Prostate gland (tissue), 2 donors: ENCODE measurements at regions not wholly inside any gene's neighbourhood (a gene's known extent, or its start where the extent isn't known, plus 50 kb on each side); places are given as distances from the start of the nearest gene placed in this dataset.
"Not testable (repeated sequence)": the region's sequence is repeated elsewhere in the genome, so short reads cannot be mapped to it uniquely, and the experiment has no call there.

Experiments used
- POLR2A ChIP-seq: fragments of 450-650 bp; IDR thresholded peaks from one replicate; pipeline ENCODE4 v1.6.1; 2016; ENCODE audit warnings: antibody characterized with exemption, mild to moderate bottlenecking
- TF ChIP-seq, protein P1 (sequence below), 4 experiments: fragments of 200-600 bp in 2 of 4; fragments of 450-650 bp in 2 of 4; sonication (generic) in 2 of 4; IDR thresholded peaks; 1 replicate in 3 of 4; 2 replicates in 1 of 4; pipeline ENCODE4 v1.5.1; 2016 to 2019; ENCODE audit warnings: antibody characterized with exemption in 4 of 4, mild to moderate bottlenecking in 2 of 4, moderate library complexity in 2 of 4

DNA sequence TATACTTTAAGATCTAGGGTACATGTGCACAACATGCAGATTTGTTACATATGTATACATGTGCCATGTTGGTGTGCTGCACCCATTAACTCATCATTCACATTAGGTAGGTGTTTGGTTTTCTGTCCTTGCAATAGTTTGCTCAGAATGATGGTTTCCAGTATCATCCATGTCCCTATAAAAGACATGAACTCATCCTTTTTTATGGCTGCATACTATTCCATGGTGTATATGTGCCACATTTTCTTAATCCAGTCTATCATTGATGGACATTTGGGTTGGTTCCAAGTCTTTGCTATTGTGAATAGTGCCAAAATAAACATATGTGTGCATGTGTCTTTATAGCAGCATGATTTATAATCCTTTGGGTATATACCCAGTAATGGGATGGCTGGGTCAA is 747.1 kb upstream of the MEF2C start:
- TF ChIP-seq, protein P1, sequence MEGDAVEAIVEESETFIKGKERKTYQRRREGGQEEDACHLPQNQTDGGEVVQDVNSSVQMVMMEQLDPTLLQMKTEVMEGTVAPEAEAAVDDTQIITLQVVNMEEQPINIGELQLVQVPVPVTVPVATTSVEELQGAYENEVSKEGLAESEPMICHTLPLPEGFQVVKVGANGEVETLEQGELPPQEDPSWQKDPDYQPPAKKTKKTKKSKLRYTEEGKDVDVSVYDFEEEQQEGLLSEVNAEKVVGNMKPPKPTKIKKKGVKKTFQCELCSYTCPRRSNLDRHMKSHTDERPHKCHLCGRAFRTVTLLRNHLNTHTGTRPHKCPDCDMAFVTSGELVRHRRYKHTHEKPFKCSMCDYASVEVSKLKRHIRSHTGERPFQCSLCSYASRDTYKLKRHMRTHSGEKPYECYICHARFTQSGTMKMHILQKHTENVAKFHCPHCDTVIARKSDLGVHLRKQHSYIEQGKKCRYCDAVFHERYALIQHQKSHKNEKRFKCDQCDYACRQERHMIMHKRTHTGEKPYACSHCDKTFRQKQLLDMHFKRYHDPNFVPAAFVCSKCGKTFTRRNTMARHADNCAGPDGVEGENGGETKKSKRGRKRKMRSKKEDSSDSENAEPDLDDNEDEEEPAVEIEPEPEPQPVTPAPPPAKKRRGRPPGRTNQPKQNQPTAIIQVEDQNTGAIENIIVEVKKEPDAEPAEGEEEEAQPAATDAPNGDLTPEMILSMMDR (IDR thresholded peaks at IDR 0.05), result not testable (repeated sequence)
- not testable (repeated sequence) for TF ChIP-seq POLR2A
